ENCODE measurements at regions not wholly inside any gene's neighbourhood (a gene's known extent, or its start where the extent isn't known, plus 50 kb on each side); places are given as distances from the start of the nearest gene placed in this dataset.
"Not testable (repeated sequence)": the region's sequence is repeated elsewhere in the genome, so short reads cannot be mapped to it uniquely, and the experiment has no call there.

DNA sequence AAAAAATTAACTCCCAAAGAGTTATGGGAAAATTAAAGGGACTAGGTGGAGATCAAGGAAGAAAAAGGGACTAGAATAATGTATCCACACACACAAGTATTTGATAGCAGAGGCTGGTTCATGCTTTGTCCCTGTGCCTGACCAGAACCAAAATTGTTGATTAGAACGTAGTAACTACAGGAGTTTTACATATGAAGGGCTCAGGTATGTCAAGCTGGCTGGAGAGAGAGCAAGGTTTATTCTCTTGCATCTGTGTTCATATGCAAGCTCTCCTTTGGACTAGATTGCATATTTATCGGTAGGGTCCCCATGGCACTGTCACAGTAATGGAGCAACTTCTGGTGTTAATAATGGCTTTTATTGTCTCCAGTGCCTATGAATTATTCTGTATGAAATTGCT is 239.9 kb upstream of the TRPM3 start:
- DNase-seq = no peak

DNA sequence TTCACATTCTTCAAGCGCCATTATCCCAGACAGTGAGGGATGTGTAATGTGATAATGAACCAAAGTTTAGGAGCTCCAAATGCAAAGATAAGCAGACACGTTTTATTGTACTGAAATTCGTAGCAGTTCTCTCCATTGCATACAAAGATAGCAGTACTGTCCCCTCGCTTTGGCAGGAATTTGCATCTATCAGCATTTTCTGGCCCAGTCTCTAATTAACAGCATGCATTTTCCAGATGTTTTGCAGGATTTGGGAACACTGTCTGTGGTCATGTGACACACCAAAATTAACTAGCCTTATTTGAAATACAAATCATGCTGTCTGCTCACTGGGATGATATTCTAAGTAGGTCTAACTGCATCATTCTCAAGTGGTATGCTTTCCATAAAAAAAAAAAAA is 235.9 kb upstream of the TRPM3 start:
- DNase-seq = no peak

DNA sequence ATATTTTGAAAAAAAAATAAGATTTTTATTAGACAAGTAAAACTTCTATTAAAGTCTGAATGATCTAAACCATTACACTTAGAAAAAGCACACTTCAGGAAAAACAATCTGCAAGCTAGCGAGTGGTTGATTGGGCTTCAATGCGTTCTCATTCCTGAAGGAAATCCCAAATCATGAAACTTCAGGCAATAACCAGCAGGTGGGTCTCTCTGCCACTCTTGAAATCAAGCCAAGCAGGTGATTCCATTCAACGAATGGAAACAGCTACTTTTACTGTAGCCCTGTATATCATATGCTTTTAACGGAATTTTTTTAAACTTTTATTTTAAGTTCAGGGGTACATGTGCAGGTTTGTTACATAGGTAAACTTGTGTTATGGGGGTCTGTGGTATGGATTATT is 234.5 kb upstream of the TRPM3 start:
- no peak for DNase-seq

DNA sequence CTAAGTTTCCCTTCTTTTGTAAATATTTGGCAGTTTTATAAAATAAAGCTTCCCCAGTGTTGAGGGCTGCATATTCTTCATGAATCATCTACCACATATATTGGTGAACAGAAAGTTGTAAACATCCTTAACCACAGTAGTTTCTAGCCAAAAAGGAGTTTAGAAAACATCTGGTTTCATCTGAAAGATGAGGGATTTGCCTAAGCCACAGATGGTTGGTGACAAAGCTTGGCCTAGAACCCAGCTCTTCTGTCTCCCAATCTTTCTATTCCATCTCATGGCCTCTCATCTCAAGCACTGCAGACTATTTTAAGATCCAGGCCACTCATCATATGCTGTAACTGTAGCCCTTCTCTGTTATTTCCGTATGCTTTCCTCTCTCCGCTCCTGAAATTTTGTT is 232.3 kb upstream of the TRPM3 start:
- DNase-seq = no peak

DNA sequence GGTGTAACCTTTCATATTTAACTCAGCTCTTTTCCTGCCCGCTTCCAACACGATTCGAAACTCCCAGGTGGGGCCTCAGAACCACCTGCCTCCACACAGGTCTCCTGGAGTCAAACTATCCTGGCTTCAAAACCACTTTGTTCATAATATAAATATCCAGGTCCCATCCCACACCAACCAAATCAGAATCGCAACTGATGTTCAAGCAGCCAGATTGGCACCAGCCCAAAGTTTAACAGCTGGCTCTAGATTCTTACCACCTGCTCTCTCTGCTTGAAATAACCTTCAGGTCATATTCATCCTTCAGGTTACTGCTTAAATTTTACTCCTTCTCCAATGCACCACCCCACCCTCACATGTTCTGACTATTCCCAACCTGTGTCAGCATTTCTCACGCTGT is 231.4 kb upstream of the TRPM3 start:
- no peak for DNase-seq

GRCh38 chr9:71349218-71349617 is 227.8 kb upstream of the TRPM3 start:
- no peak for DNase-seq

GRCh38 chr9:71333321-71333720 is 211.9 kb upstream of the TRPM3 start:
- DNase-seq = no peak

- no peak for DNase-seq
Observed at GRCh38 chr9:71331603-71332002, 210.2 kb upstream of the TRPM3 start.

GRCh38 chr9:71329873-71330272 is 208.5 kb upstream of the TRPM3 start:
- DNase-seq = no peak

DNA sequence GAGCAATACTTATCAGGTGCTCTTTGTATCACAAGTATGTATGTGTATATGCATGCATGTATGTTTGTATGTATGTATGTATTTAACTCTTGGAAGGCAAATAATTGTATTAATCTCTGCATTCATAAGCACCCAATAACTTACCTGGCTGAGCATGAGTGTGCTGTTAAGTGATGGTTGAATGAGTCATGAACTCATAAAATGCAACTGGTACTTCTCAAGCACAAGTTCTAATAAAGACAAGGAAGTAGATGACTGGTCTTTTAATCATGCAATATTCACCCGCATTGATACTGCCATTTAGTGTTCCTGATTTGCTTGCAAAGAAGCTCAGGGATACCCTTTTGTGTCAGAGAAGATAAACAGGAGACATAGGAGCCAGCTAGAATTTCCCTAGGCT is 204.9 kb upstream of the TRPM3 start:
- no peak for DNase-seq

GRCh38 chr9:71323357-71323756 is 201.9 kb upstream of the TRPM3 start:
- no peak for DNase-seq

DNA sequence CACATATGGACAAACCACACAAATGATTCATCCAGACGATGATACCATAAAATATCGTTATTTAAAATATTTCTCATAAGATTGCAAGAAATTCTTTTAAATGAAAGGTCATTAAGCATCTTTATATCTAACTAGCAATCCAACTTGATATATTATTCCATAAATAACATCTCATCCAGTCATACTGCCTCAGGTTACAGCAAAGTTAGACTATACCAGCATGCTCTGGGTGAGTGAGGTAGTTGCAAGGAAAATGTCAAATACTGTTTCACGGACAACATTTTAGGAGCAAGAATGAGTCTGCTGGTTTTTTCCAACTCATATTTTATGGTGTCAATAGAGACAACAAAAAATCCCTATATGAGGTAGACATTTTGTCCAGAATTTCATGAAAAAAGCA is 200.9 kb upstream of the TRPM3 start:
- DNase-seq = no peak

DNA sequence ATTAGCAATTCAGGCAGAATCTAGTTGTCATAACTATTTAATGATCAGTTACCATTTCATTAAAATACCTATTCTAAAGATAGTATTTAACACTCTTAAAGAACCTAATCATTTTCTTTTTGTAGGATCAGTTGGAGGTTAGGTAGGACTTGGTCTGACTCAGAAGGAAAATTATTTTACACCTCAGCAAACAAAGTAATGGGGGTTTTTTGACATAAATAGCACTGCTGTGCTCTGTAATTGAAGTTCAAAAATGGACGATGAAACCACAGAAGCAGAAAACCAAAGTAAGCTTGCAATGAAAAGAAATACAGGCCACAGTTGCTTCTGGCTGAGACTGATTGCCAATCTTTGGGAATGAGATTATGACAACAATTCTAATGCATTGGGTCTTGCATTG is 187.0 kb upstream of the TRPM3 start:
- no peak for DNase-seq

DNA sequence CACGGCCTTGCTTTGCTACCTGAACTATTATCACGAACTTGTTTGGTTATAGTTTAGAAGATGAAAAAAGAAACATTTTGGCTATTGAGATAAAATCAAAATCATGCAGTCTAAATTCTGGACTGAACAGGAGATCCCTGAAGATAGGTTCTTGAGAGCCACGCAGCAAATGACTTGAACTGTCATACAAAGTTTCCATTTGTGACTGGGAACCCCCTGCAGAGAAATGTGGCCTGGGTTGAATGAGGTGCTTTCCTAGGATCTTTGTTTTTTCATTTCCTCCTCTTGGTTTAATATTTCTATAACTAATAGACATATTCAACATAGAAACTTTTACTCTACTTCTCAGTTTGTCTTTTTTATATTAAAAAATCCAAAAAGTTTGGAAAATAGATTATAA is 184.7 kb upstream of the TRPM3 start:
- no peak for DNase-seq

- DNase-seq = no peak
Observed at GRCh38 chr9:71303351-71303750, 181.9 kb upstream of the TRPM3 start.

DNA sequence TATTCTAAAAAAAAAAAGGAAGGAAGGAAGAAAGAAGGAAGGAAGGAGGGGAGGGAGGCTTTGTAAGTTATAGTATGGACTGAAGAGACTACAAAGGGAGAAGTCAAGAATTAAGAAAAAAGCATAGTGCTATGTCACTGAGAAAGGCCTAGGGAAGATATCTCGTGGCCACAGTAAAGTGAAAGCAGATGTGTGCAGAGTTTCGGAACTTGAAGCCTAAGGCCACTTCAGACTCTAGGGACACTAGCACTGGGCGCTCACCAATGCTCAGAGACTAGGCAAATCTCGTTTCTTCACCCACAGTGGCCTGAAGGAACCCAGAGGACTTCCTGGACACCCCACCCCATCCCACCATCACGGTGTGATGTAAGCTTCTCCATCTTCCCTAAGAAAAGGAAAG is 181.4 kb upstream of the TRPM3 start:
- no peak for DNase-seq

DNA sequence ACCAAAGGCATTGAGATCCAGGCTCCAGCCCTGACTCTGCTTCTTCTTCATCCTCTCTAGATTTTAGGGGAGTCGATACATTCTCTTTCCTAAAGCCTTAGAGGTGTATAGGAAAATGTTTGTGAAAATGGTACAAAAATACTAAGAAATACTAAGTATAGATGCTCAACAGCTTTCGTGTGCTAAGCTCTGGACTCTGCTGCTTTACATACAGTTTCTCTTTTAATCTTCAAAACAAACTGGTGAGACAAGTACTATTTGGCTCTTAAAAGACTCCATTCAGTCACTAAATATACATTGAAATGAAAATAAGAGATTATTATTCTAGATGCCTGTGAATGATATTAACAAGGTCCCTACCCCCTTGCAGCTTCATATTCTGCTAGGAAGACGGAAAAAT is 174.5 kb upstream of the TRPM3 start:
- no peak for DNase-seq

DNA sequence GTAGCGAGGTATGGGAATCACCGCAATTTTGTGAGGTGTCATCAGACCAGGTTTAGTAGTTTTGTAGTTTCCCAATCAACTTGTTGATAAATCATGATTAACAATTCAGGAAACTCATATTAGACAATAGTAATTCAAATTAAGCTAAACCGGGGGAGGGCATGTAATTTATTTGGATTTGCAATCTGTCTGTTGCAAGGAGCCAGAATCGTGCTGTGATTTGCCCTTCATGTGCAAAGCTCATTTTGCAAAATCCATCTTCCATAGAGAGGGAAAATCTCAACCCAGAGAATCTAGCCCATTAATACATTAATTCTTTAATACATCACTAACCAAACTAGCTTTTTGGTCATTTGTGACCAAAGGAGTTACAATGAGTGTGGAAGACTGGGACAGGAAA is 164.7 kb upstream of the TRPM3 start:
- DNase-seq = no peak

- DNase-seq = no peak
Observed at GRCh38 chr9:71285191-71285656, 163.8 kb upstream of the TRPM3 start.

DNA sequence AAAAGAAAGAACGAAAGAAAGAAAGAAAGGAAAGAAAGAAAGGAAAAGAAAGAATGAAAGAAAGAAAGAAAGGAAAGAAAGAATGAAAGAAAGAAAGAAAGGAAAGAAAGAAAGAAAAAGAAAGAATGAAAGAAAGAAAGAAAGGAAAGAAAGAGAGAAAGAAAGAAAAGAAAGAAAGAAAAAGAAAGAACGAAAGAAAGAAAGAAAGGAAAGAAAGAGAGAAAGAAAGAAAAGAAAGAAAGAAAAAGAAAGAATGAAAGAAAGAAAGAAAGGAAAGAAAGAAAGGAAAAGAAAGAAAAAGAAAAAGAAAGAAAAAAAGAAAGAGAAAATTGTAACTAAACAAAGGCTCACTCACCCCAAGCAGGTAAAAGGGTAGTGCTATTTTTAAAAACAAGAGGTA is 160.7 kb upstream of the TRPM3 start:
- not testable (repeated sequence) for DNase-seq

- no peak for DNase-seq
Observed at GRCh38 chr9:71279151-71279739, 157.8 kb upstream of the TRPM3 start.

DNA sequence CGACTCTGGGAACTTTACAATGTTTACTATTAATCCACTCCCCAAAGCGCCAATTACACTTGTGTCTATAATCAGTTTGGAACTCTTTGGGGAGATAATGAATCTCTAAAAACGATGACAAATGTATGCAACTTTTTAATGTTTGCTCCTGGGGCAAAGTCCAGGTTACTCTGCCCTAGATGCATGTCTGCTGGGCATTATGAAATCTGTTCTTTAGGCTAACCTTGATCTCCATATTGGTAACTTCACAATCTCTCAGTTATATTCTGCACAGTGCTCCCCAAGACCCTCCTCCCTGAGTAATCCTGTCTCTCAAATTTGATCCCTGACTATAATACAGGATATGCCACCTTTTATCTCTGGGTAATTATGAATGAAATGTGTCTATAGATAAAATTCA is 152.2 kb upstream of the TRPM3 start:
- no peak for DNase-seq

DNA sequence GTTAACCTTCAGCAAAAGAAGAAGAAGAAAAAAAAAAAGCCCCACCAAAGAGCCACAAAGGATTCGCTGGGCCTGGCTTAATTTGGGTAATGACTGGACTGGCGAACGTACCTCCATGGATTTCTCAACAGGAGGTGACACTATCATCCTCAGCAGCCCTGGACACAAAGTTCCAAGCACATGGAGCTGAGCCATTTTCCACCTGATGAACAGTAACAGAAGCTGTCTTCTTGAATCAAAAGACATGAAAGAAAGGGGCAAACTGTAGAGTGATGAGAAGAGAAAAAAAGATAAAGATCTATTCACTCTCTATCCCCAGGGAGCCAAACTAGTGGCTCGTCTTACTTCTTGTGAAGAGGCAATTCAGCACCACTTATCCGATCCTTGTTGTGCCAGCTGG is 150.2 kb upstream of the TRPM3 start:
- no peak for DNase-seq

- no peak for DNase-seq
Observed at GRCh38 chr9:71270554-71270953, 149.1 kb upstream of the TRPM3 start.

- no peak for DNase-seq
Observed at GRCh38 chr9:71269859-71270258, 148.4 kb upstream of the TRPM3 start.
